GM23338 (cell line): ENCODE measurements at regions not wholly inside any gene's neighbourhood (a gene's known extent, or its start where the extent isn't known, plus 50 kb on each side); places are given as distances from the start of the nearest gene placed in this dataset.

Experiments used
- ATAC-seq: fragments of 200-7000 bp; cut with Tn5 transposase; 3 replicates; pipeline ENCODE4 v1.9.1; 2020
- DNase-seq: peaks from one replicate; pipeline ENCODE4 v3.0.0-alpha.2; 2015; ENCODE audit warnings: low spot score
- H2AFZ ChIP-seq: fragments of 200-600 bp; sonication (generic); 2 replicates; pipeline ENCODE4 v1.8.0; 2016; ENCODE audit warnings: antibody characterized with exemption, mild to moderate bottlenecking, moderate library complexity
- H3F3A ChIP-seq: fragments of 200-600 bp; sonication (generic); replicated peaks from 2 replicates; pipeline ENCODE4 v1.8.0; 2017; ENCODE audit warnings: antibody characterized with exemption, mixed run types, low read depth
- H3K27ac ChIP-seq: fragments of 200-600 bp; sonication (generic); 2 replicates; pipeline ENCODE4 v1.6.1; 2016; ENCODE audit warnings: low read depth
- H3K27me3 ChIP-seq: fragments of 200-600 bp; sonication (generic); 2 replicates; pipeline ENCODE4 v1.8.0; 2016; ENCODE audit warnings: mild to moderate bottlenecking, mixed run types, moderate library complexity; ENCODE audit not compliant: insufficient read depth
- H3K36me3 ChIP-seq: fragments of 200-600 bp; sonication (generic); 2 replicates; pipeline ENCODE4 v1.8.0; 2016; ENCODE audit warnings: mild to moderate bottlenecking; ENCODE audit not compliant: insufficient read depth
- H3K4me1 ChIP-seq: fragments of 200-600 bp; sonication (generic); 2 replicates; pipeline ENCODE4 v1.8.0; 2016; ENCODE audit warnings: mild to moderate bottlenecking, moderate library complexity; ENCODE audit not compliant: insufficient read depth
- H3K4me2 ChIP-seq: fragments of 200-600 bp; sonication (generic); 2 replicates; pipeline ENCODE4 v1.7.1; 2017; ENCODE audit warnings: mixed run types
- H3K4me3 ChIP-seq: fragments of 200-600 bp; sonication (generic); 2 replicates; pipeline ENCODE4 v1.6.1; 2016; ENCODE audit warnings: mixed run types
- H3K79me2 ChIP-seq: fragments of 200-600 bp; sonication (generic); replicated peaks from 2 replicates; pipeline ENCODE4 v1.8.0; 2017; ENCODE audit warnings: mild to moderate bottlenecking; ENCODE audit not compliant: insufficient read depth
- H3K9me2 ChIP-seq: fragments of 200-600 bp; sonication (generic); 2 replicates; pipeline ENCODE4 v1.8.0; 2017; ENCODE audit not compliant: insufficient read depth
- H4K20me1 ChIP-seq: fragments of 200-600 bp; sonication (generic); replicated peaks from 2 replicates; pipeline ENCODE4 v1.8.0; 2017; ENCODE audit warnings: mild to moderate bottlenecking; ENCODE audit not compliant: insufficient read depth
- H3K27ac Mint-ChIP-seq: 2 replicates; pipeline ENCODE4 v1.8.0; 2020; ENCODE audit warnings: inconsistent platforms, mild to moderate bottlenecking, moderate library complexity, mixed read lengths
- H3K27me3 Mint-ChIP-seq: 3 replicates; pipeline ENCODE4 v1.8.0; 2022; ENCODE audit warnings: low read depth, mild to moderate bottlenecking, moderate library complexity, mixed read lengths, inconsistent platforms; ENCODE audit not compliant: insufficient read depth, poor library complexity
- H3K36me3 Mint-ChIP-seq: 3 replicates; pipeline ENCODE4 v1.8.0; 2021; ENCODE audit warnings: low read depth, mild to moderate bottlenecking, inconsistent platforms, moderate library complexity, mixed read lengths
- H3K4me1 Mint-ChIP-seq: 3 replicates; pipeline ENCODE4 v1.8.0; 2020; ENCODE audit warnings: mild to moderate bottlenecking, inconsistent platforms, mixed read lengths
- H3K4me3 Mint-ChIP-seq: 3 replicates; pipeline ENCODE4 v1.8.0; 2021; ENCODE audit warnings: moderate library complexity, mild to moderate bottlenecking, inconsistent platforms, mixed read lengths
- H3K9me3 Mint-ChIP-seq: 3 replicates; pipeline ENCODE4 v1.8.0; 2020; ENCODE audit warnings: moderate library complexity, mild to moderate bottlenecking, inconsistent platforms, mixed read lengths
- CREB1 ChIP-seq: fragments of 250-450 bp; sonication (Bioruptor Pico); IDR thresholded peaks from 2 replicates; pipeline ENCODE4 v1.5.0; 2020; ENCODE audit warnings: low read depth, mild to moderate bottlenecking, moderate library complexity
- CTCF ChIP-seq, 2 experiments: fragments of 200-600 bp in 1 of 2; sonication (generic) in 1 of 2; conservative IDR thresholded peaks; 2 replicates each; pipeline versions ENCODE4 v1.5.1 to v1.6.1; 2016 to 2017; ENCODE audit warnings: antibody characterized with exemption in 2 of 2, low read depth in 2 of 2, mild to moderate bottlenecking in 2 of 2, moderate library complexity in 1 of 2
- ETS1 ChIP-seq: IDR thresholded peaks from 2 replicates; pipeline ENCODE4 v1.6.1; 2016; ENCODE audit warnings: antibody characterized with exemption
- JUNB ChIP-seq: IDR thresholded peaks from one replicate; pipeline ENCODE4 v1.6.1; 2016; ENCODE audit warnings: antibody characterized with exemption; ENCODE audit not compliant: unreplicated experiment
- NANOG ChIP-seq: IDR thresholded peaks from 2 replicates; pipeline ENCODE4 v1.6.1; 2016; ENCODE audit warnings: antibody characterized with exemption, borderline replicate concordance
- POLR2AphosphoS5 ChIP-seq: IDR thresholded peaks from 2 replicates; pipeline ENCODE4 v1.6.1; 2016; ENCODE audit warnings: antibody characterized with exemption, low read depth
- REST ChIP-seq: IDR thresholded peaks from one replicate; pipeline ENCODE4 v1.6.1; 2018; ENCODE audit warnings: antibody characterized with exemption; ENCODE audit not compliant: unreplicated experiment
- ZNF114 ChIP-seq: fragments of 250-450 bp; sonication (Bioruptor Pico); IDR thresholded peaks from 2 replicates; pipeline ENCODE4 v1.5.0; 2020; ENCODE audit warnings: mild to moderate bottlenecking, moderate library complexity
- ZNF462 ChIP-seq: fragments of 250-450 bp; sonication (Bioruptor Pico); IDR thresholded peaks from 2 replicates; pipeline ENCODE4 v1.5.0; 2020; ENCODE audit warnings: mild to moderate bottlenecking, moderate library complexity

GRCh38 chr1:30817548-30817947, 60.0 kb upstream of the LAPTM5 start (continued):
- TF ChIP-seq ZNF462 = no peak
- no peak for TF ChIP-seq NANOG
- no peak for TF ChIP-seq REST
- no peak for TF ChIP-seq POLR2AphosphoS5
- no peak for TF ChIP-seq JUNB
- no peak for TF ChIP-seq ZNF114 (CRISPR knock-in tag)

GRCh38 chr1:30817077-30817438, 59.5 kb upstream of the LAPTM5 start:
- Mint-ChIP-seq H3K36me3 (no peaks in the 10 kb centered on the region), H3K27ac (no peak overlapping the region), H3K4me3 (no peak overlapping the region; the same call in 2 of the 3 replicates), H3K27me3 (peaks cover 10% of the 10 kb centered on the region), H3K9me3 (no peaks in the 10 kb centered on the region), H3K4me1 (peaks cover 26% of the 10 kb centered on the region)
- H3K36me3 ChIP-seq = no peaks in the 10 kb centered on the region
- H3K79me2 ChIP-seq = no peaks in the 10 kb centered on the region
- ATAC-seq (no peak), DNase-seq (no peak)
- peaks cover 26% of the 10 kb centered on the region for H3K4me1 ChIP-seq
- H3K4me3 ChIP-seq = no peak overlapping the region
- no peaks in the 10 kb centered on the region for H3K27me3 ChIP-seq
- no peaks in the 10 kb centered on the region for H3F3A ChIP-seq
- H4K20me1 ChIP-seq = no peaks in the 10 kb centered on the region
- H2AFZ ChIP-seq = no peak overlapping the region
- no peak overlapping the region for H3K27ac ChIP-seq
- no peaks in the 10 kb centered on the region for H3K9me2 ChIP-seq
- H3K4me2 ChIP-seq = peak overlapping the region; percentile 73; the same call in 1 of the 2 replicates
- TF ChIP-seq POLR2AphosphoS5 (no peak), CTCF (conservative IDR thresholded peaks at IDR 0.05; ENCODE audit: low read depth in 2 of 2) (no peak), REST (no peak), NANOG (no peak), ETS1 (no peak), CREB1 (CRISPR knock-in tag) (no peak), JUNB (no peak)
